Liver (tissue), 3 donors: ENCODE measurements at regions not wholly inside any gene's neighbourhood (a gene's known extent, or its start where the extent isn't known, plus 50 kb on each side); places are given as distances from the start of the nearest gene placed in this dataset.

Experiments
- CTCF ChIP-seq: fragments of 150-350 bp; IDR thresholded peaks from 2 replicates; pipeline ENCODE4 v1.5.1; 2017; ENCODE audit warnings: improper control_type of control experiment, low read depth, low read length; ENCODE audit not compliant: missing input control
- RAD21 ChIP-seq, 2 donors: IDR thresholded peaks; 2 replicates each; pipeline ENCODE4 v1.6.1; 2016; ENCODE audit warnings: antibody characterized with exemption in 2 of 2, mild to moderate bottlenecking in 2 of 2
- donor health status: healthy.
- donor health status: healthy.

- TF ChIP-seq CTCF (no peak), RAD21 (IDR thresholded peaks at IDR 0.05) (no peak)
These were observed 281.2 kb downstream of the QDPR start for GRCh38 chr4:17230727-17231126.
